Left ventricle myocardium inferior (tissue), 1 donor: ENCODE measurements at regions not wholly inside any gene's neighbourhood (a gene's known extent, or its start where the extent isn't known, plus 50 kb on each side); places are given as distances from the start of the nearest gene placed in this dataset.

Source experiments
- DNase-seq: peaks from one replicate; pipeline ENCODE4 v3.0.0-alpha.2; 2020
- H3K27ac ChIP-seq: fragments of 200-600 bp; replicated peaks from 2 replicates; pipeline ENCODE4 v1.8.0; 2021
- H3K27me3 ChIP-seq: fragments of 200-600 bp; 2 replicates; pipeline ENCODE4 v1.8.0; 2021; ENCODE audit warnings: low read depth
- H3K36me3 ChIP-seq: fragments of 200-600 bp; 2 replicates; pipeline ENCODE4 v1.8.0; 2021
- H3K4me1 ChIP-seq: fragments of 200-600 bp; 2 replicates; pipeline ENCODE4 v1.8.0; 2021
- H3K4me3 ChIP-seq: fragments of 200-600 bp; 2 replicates; pipeline ENCODE4 v1.8.0; 2021; ENCODE audit warnings: mild to moderate bottlenecking, moderate library complexity
- H3K9me3 ChIP-seq: fragments of 200-600 bp; replicated peaks from 2 replicates; pipeline ENCODE4 v1.8.0; 2021
- CTCF ChIP-seq: fragments of 200-600 bp; IDR thresholded peaks from 2 replicates; pipeline ENCODE4 v1.8.0; 2021; ENCODE audit warnings: antibody characterized with exemption, mild to moderate bottlenecking, borderline replicate concordance
- intact Hi-C: fragments of 100-400 bp; cut with micrococcal nuclease; formaldehyde crosslinking; loops from one replicate; pipeline ENCODE4 v1.11.0; 2022
- donor health status: DM: no; HTN: yes; CAD: no; lungs with severe emphysema.

- no peaks in the 10 kb centered on the region for H3K9me3 ChIP-seq
- H3K36me3 ChIP-seq, result no peaks in the 10 kb centered on the region
- no peak overlapping the region for H3K4me3 ChIP-seq
- no peaks in the 10 kb centered on the region for H3K27me3 ChIP-seq
- TF ChIP-seq CTCF, result no peak
- no peak overlapping the region for H3K27ac ChIP-seq
- intact Hi-C loops, result no loop called here
- no peaks in the 10 kb centered on the region for H3K4me1 ChIP-seq
- DNase-seq, result no peak
Observed at GRCh38 chr18:53601344-53601743, 623.1 kb downstream of the MBD2 start.

- DNase-seq, result no peak
- Histone ChIP-seq H3K4me3 (no peak overlapping the region), H3K27ac (no peak overlapping the region), H3K27me3 (no peaks in the 10 kb centered on the region), H3K36me3 (no peaks in the 10 kb centered on the region), H3K9me3 (no peaks in the 10 kb centered on the region), H3K4me1 (no peaks in the 10 kb centered on the region)
- intact Hi-C loops, result no loop called here
- TF ChIP-seq CTCF, result no peak
Observed at GRCh38 chr18:53586923-53587322, 637.5 kb downstream of the MBD2 start.
